DMS153 treated with DMSO at 0.1 percent for 48 hours (cell line): ENCODE measurements at regions not wholly inside any gene's neighbourhood (a gene's known extent, or its start where the extent isn't known, plus 50 kb on each side); places are given as distances from the start of the nearest gene placed in this dataset.

Experiments
- DNase-seq: peaks from one replicate; lab custom pipeline; 2025; ENCODE audit not compliant: unreplicated experiment; lab: John Stamatoyannopoulos, UW

- no peak for DNase-seq
Observed at GRCh38 chr6:105851113-105851580, 235.0 kb upstream of the PRDM1 start.

GRCh38 chr6:105850261-105851112, 235.6 kb upstream of the PRDM1 start:
- DNase-seq: no peak

- DNase-seq: no peak
Observed at GRCh38 chr6:105849746-105850145, 236.4 kb upstream of the PRDM1 start.

GRCh38 chr6:105847433-105847832, 238.7 kb upstream of the PRDM1 start:
- no peak for DNase-seq

GRCh38 chr6:105844275-105844883, 241.8 kb upstream of the PRDM1 start:
- DNase-seq: no peak

- DNase-seq: no peak
Observed at GRCh38 chr6:105839266-105839665, 246.9 kb upstream of the PRDM1 start.

GRCh38 chr6:105838171-105838570, 248.0 kb upstream of the PRDM1 start:
- DNase-seq: no peak

GRCh38 chr6:105836889-105837288, 249.2 kb upstream of the PRDM1 start:
- DNase-seq: no peak

- no peak for DNase-seq
Observed at GRCh38 chr6:105836379-105836778, 249.8 kb upstream of the PRDM1 start.

GRCh38 chr6:105835373-105835772, 250.8 kb upstream of the PRDM1 start:
- DNase-seq: no peak

- no peak for DNase-seq
Observed at GRCh38 chr6:105833959-105834947, 251.9 kb upstream of the PRDM1 start.

GRCh38 chr6:105832313-105832761, 253.8 kb upstream of the PRDM1 start:
- no peak for DNase-seq

GRCh38 chr6:105831311-105832097, 254.6 kb upstream of the PRDM1 start:
- DNase-seq: no peak

- DNase-seq: no peak
Observed at GRCh38 chr6:105825210-105825609, 260.9 kb upstream of the PRDM1 start.

GRCh38 chr6:105824732-105825131, 261.4 kb upstream of the PRDM1 start:
- no peak for DNase-seq

- DNase-seq: no peak
Observed at GRCh38 chr6:105821777-105822176, 264.4 kb upstream of the PRDM1 start.

GRCh38 chr6:105821027-105821426, 265.1 kb upstream of the PRDM1 start:
- no peak for DNase-seq

- DNase-seq: no peak
Observed at GRCh38 chr6:105819745-105820144, 266.4 kb upstream of the PRDM1 start.

- no peak for DNase-seq
Observed at GRCh38 chr6:105818505-105818904, 267.6 kb upstream of the PRDM1 start.

- no peak for DNase-seq
Observed at GRCh38 chr6:105817961-105818360, 268.2 kb upstream of the PRDM1 start.
